Superior temporal gyrus (tissue), 1 donor: ENCODE measurements at regions not wholly inside any gene's neighbourhood (a gene's known extent, or its start where the extent isn't known, plus 50 kb on each side); places are given as distances from the start of the nearest gene placed in this dataset.
"Not testable (repeated sequence)": the region's sequence is repeated elsewhere in the genome, so short reads cannot be mapped to it uniquely, and the experiment has no call there.

Experiments
- DNase-seq: peaks from one replicate; pipeline ENCODE4 v3.0.0-alpha.2; 2016; ENCODE audit errors: extremely low spot score

DNA sequence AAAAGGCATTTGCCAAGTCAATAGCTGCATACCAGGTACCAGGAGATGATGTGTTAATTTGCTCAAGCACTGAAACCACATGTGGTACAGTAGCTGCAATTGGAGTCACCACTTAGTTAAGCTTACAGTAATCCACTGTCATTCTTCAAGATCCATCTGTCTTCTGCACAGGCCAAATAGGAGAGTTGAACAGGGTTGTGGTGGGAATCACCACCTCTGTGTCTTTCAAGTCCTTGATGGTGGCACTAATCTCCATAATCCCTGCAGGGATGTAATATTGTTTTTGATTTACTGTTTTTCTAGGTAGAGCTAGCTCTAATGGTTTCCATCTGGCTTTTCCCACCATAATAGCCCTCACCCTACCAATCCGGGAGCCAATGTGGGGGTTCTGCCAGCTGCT lies 91.9 kb downstream of the FCRL5 start:
- no peak for DNase-seq

GRCh38 chr1:157457279-157457678 lies 95.0 kb downstream of the FCRL5 start:
- DNase-seq = no peak

- no peak for DNase-seq
Measured at GRCh38 chr1:157455318-157455717, 97.0 kb downstream of the FCRL5 start.

GRCh38 chr1:157450106-157450505 lies 102.2 kb downstream of the FCRL5 start:
- no peak for DNase-seq

GRCh38 chr1:157448636-157449035 lies 103.7 kb downstream of the FCRL5 start:
- no peak for DNase-seq

GRCh38 chr1:157446356-157446755 lies 106.0 kb downstream of the FCRL5 start:
- DNase-seq = not testable (repeated sequence)

GRCh38 chr1:157445616-157446140 lies 106.6 kb downstream of the FCRL5 start:
- not testable (repeated sequence) for DNase-seq

GRCh38 chr1:157442065-157442464 lies 110.2 kb downstream of the FCRL5 start:
- no peak for DNase-seq

DNA sequence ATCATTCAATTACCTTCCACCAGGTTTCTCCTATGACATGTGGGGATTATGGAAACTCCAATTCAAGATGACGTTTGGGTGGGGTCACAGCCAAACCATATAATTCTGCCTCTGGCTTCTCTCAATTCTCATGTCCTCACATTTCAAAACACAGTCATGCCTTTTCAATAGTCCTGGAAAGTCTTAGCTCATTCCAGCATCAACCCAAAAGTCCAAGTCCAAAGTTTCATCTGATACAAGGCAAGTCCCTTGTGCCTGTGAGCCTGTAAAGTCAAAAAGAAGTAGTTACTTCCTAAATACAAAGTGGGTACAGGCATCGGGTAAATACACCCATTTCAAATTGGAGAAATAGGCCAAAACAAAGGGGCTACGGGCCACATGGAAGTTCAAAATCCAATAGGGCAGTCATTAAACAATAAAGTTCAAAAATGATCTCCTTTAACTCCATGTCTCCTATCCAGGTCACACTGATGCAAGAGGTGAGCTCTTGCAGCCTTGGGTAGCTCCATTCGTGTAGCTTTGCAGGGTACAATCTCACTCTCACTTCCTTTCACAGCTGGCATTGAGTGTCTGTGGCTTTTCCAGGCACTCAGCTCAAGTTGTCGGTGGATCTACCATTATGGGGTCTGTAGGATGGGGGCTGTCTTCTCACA lies 112.9 kb downstream of the FCRL5 start:
- no peak for DNase-seq

DNA sequence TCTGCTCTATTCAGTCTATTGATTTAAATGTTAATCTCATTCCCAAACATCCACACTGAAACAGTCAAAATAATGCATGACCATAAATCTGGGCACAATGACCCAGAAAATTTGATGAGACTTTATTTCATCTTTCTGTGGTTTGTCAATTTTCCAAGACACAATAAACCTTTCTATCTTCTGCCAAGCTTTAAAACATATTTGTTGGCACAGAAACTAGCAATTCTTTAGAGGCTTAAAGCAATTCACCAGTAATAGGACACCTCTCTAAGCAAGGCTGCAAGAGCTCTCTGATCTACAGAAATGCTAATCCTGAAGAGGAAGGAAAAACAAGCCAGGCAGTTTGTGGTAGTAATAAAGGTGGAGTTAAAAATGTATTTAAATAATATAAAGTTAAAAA lies 113.7 kb downstream of the FCRL5 start:
- no peak for DNase-seq

DNA sequence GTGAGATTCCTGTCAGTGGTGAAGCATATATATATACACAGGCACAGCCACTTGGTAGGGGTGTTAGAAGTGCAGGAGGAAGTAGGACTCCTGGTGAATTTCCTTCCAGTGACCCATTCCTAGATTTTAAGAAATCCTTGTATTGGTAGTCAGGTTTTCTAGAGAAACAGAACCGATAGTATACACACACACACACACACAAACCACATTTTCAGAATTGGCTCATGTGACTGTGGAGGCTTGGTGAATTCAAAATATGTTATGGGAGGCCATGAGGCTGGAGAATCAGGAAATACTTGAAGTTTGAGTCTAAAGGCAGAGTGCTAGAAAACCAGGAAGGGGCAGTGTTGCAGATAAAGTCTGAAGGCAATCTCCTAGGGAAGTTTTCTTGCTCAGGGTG lies 114.2 kb downstream of the FCRL5 start:
- DNase-seq = no peak

GRCh38 chr1:157437296-157437695 lies 115.0 kb downstream of the FCRL5 start:
- DNase-seq = no peak

GRCh38 chr1:157431751-157432150 lies 120.6 kb downstream of the FCRL5 start:
- DNase-seq = no peak

DNA sequence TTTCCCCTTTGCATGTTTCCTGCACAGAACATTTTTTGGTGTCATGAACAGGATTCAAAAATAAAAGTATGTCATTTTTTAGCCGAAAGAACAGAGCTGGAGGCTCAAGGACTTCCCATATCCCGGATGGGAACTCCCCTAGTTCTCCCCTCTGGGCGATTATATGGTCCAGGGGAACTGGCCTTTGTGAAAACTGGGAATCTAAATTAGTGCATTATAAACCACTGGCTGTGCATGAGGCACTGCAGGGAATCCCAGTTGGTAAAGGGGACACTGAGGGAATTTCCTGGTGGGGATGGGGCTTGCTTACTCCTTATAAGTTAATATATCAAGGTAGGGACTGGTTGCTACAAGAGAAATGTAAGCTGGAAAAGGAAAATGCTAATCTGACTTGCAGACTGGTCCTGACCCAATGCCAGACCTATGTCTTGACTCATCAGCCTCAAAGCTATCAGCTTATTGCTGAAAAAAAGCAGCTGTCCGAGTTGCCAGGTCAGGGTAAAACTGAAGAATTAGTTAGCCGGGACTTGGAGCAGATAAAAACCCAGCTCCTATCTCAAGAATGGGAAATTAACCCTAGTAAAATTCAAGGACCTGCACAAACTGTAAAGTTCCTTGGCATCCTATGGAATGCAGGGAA lies 122.6 kb downstream of the FCRL5 start:
- no peak for DNase-seq

DNA sequence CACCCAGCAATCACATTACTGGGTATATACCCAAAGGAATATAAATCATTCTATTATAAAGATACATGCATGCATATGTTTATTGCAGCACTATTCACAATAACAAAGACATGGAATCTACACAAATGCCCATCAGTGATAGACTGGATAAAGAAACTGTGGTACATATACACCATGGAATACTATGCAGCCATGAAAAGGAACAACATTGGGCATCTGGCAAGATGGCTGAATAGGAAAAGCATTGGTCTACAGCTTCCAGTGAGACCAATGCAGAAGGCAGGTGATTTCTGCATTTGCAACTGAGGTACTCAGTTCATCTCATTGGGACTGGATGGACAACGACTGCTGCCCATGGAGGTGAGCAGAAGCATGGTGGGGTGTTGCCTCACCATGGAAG lies 128.6 kb downstream of the FCRL5 start:
- not testable (repeated sequence) for DNase-seq

GRCh38 chr1:157419845-157420542 lies 132.3 kb downstream of the FCRL5 start:
- DNase-seq = no peak

DNA sequence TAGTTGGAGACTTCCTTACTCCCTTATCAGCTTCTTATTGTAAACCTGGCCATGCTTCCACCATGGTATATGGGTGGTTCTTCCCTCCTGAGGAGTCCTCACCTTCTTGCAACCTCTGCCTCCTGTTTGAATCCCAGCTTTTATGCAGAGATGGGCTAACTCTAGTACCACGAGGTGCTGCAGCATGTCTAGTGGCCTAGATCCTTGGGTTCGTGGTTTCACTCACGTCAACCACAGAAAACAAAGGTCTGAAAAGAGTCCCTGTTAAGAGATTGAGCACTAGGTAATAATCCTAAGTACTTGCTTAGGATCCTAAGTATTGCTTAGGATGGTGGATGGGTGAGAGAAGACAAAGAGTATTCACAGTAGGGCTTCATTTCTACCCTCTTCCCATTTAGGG lies 133.7 kb downstream of the FCRL5 start:
- no peak for DNase-seq

- no peak for DNase-seq
Measured at GRCh38 chr1:157418231-157418630, 134.1 kb downstream of the FCRL5 start.

DNA sequence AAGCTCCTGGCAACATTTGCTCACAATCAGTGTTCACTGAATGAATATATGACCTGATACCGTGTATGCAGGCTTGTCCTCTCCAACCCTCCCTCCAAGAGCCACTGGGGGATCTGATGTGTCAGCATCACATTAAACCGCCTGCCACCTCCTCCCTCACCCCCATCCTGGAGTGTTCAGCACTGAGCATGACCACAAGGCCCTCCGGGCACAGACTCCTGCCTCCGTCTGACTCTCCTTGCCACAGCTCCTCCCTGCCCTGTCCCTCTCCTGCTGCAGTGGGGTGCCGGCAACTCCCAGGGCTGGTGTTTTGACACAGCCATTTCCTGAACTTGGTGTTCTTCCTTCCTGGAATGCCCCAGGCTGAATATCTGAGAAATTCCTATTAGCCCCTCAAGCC lies 136.7 kb downstream of the FCRL5 start:
- no peak for DNase-seq

DNA sequence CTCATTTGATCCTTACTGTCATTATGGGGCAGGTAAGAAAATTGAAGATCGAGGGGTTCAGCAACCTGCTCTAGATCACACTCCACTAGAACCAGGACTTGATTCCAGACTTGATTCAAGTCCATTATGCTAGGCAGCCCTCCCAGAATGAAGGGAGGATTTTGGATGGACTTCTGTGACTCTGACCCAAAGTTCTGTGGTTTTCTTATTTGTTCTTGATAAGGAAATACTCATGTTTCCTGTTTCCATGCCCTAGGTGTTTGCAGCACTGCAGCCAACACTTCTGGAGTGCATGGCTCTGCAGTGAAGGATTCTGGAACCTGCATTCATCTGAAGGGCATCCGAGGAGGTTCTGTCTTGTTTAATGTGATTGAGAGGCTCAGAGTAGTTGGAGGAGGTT lies 140.0 kb downstream of the FCRL5 start:
- DNase-seq = no peak

DNA sequence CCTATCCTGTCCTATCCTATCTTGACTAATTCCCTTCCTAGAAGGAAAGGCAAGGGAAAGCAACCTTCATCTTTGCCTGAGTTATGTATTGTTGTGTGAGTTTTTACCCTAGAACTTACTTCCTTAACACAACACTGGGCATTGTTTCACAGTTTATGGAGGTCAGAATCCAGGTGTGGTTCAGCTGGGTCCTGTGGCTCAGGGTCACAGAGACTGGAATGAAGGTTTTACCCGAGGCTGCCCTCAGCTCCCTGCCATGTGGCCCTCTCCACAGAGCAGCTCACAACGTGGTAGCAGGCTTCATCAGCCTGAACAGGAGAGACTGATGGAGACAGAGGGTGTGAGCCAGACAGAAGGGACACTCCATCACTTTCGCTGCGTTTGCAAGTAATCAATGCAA lies 140.5 kb downstream of the FCRL5 start:
- DNase-seq = no peak

DNA sequence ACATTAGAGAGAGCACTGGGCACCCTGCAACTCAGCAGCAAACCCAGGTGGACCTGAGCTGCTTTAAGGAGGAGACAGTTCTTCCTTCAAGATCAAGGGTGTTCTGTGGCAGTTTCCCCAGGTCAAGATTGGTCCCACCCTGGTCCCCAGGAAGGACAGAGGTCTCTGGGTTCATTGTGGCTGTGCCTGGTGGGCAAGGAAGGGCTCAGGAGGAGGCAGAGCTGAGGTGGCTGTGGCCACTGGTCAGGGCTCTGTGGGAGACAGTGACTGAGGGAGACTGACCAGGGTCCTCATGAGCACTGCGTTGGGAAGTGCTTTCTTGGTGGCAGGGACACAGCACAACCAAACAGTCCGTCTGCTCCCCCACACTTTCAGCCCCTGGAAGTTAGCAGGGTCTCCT lies 141.3 kb downstream of the FCRL5 start:
- no peak for DNase-seq

- DNase-seq = no peak
Measured at GRCh38 chr1:157410457-157410856, 141.9 kb downstream of the FCRL5 start.
